ENCODE measurements at regions not wholly inside any gene's neighbourhood (a gene's known extent, or its start where the extent isn't known, plus 50 kb on each side); places are given as distances from the start of the nearest gene placed in this dataset.

GRCh38 chr12:125218952-125219351 lies 153.7 kb downstream of the AACS start:
- WGBS (ENCODE audit: extremely low coverage, insufficient read length, low lambda C conversion rate), result no CpG with 5 or more reads among the region's 4 CpGs
- no peak overlapping the region for H3K4me3 Mint-ChIP-seq
- H4K5ac ChIP-seq (ENCODE audit: insufficient read length, low read depth, low read length), result no peak overlapping the region
- no peak overlapping the region for H4K91ac ChIP-seq (ENCODE audit: insufficient read length, low read depth, low read length)
- H4K20me1 ChIP-seq (ENCODE audit: control insufficient read depth, insufficient read depth, insufficient read length), result no peaks in the 10 kb centered on the region
- peaks cover 10% of the 10 kb centered on the region; the same call in 1 of the 2 replicates for H3K27me3 Mint-ChIP-seq (ENCODE audit: low read depth)
- H4K8ac ChIP-seq (replicated peaks; ENCODE audit: insufficient read length, low read depth, low read length), result no peak overlapping the region
- no peak overlapping the region for H3K27ac ChIP-seq (ENCODE audit: insufficient read length, low read depth, low read length)
- H3K4ac ChIP-seq (ENCODE audit: low read depth, low read length), result no peak overlapping the region
- H3K9me3 ChIP-seq (ENCODE audit: control insufficient read depth, low read depth, low read length), result no peaks in the 10 kb centered on the region
- no peak overlapping the region for H2BK15ac ChIP-seq (ENCODE audit: low read depth, low read length)
- no peak overlapping the region for H2BK120ac ChIP-seq (ENCODE audit: low read depth, low read length, poor library complexity, severe bottlenecking)
- peaks cover 6% of the 10 kb centered on the region for H3K4me1 ChIP-seq (ENCODE audit: insufficient read depth, low read length)
- no peak overlapping the region for H3K56ac ChIP-seq (ENCODE audit: insufficient read length, low read depth, low read length)
- no peak overlapping the region for H2AK5ac ChIP-seq (ENCODE audit: insufficient read length, low read length)
- H3T11ph ChIP-seq (ENCODE audit: low read length), result no peak overlapping the region
- no peak overlapping the region for H3K9ac ChIP-seq (ENCODE audit: extremely low read depth, insufficient read length, low read length)
- H3K4me1 Mint-ChIP-seq, result peaks cover 3 to 8% of the 10 kb centered on the region in 2 experiments
- no peak overlapping the region for H2BK5ac ChIP-seq (ENCODE audit: insufficient read length, low read length)
- DNase-seq, result no peak
- H3K27ac Mint-ChIP-seq, result no peak overlapping the region
- no peak overlapping the region for H3K18ac ChIP-seq (ENCODE audit: insufficient read length, low read depth, low read length)
- H2BK12ac ChIP-seq (ENCODE audit: insufficient read length, low read depth, low read length), result no peak overlapping the region
- no peak overlapping the region for H3K4me2 ChIP-seq (ENCODE audit: insufficient read depth, insufficient read length, low read length)
- H3K79me1 ChIP-seq (ENCODE audit: insufficient read depth, low read depth, low read length, poor library complexity, severe bottlenecking), result peaks cover 2% of the 10 kb centered on the region
- H3K79me2 ChIP-seq (ENCODE audit: insufficient read depth, low read length), result no peaks in the 10 kb centered on the region
- no peak overlapping the region for H2BK20ac ChIP-seq (ENCODE audit: low read depth, low read length, poor library complexity, severe bottlenecking)
- H3K27me3 ChIP-seq (ENCODE audit: insufficient read depth, low read length), result no peaks in the 10 kb centered on the region
- H3K36me3 Mint-ChIP-seq (ENCODE audit: insufficient read depth in 1 of 3, low read depth in 3 of 3), result peaks cover 0 to 39% (median 8%) of the 10 kb centered on the region in 3 experiments; a peak in 4 of 7 replicates
- no peak overlapping the region for H3K14ac ChIP-seq (ENCODE audit: insufficient read depth, low read length)
- H3K23ac ChIP-seq (ENCODE audit: insufficient read length, low read depth, low read length), result no peak overlapping the region
- peaks cover 4% of the 10 kb centered on the region in 2 experiments; a peak in 2 of 5 replicates for H3K9me3 Mint-ChIP-seq
- TF ChIP-seq CTCF (conservative IDR thresholded peaks at IDR 0.05), result no peak
- H3K23me2 ChIP-seq (ENCODE audit: insufficient read length, low read depth, low read length, poor library complexity, severe bottlenecking), result no peaks in the 10 kb centered on the region
- H2AFZ ChIP-seq (ENCODE audit: low read length), result no peak overlapping the region

All from H9 (cell line).